Rectal smooth muscle tissue (tissue), 1 donor: ENCODE measurements at regions not wholly inside any gene's neighbourhood (a gene's known extent, or its start where the extent isn't known, plus 50 kb on each side); places are given as distances from the start of the nearest gene placed in this dataset.
"Not testable (repeated sequence)": the region's sequence is repeated elsewhere in the genome, so short reads cannot be mapped to it uniquely, and the experiment has no call there.

ENCODE experiments used
- H3K27ac ChIP-seq: one replicate; pipeline ENCODE4 v1.7.0; 2013; ENCODE audit warnings: low read depth, low read length, inconsistent platforms
- H3K27me3 ChIP-seq: one replicate; pipeline ENCODE4 v1.7.0; 2013; ENCODE audit warnings: low read length; ENCODE audit not compliant: control insufficient read depth, insufficient read depth
- H3K36me3 ChIP-seq: one replicate; pipeline ENCODE4 v1.7.0; 2013; ENCODE audit warnings: low read length; ENCODE audit not compliant: control insufficient read depth, insufficient read depth
- H3K4me1 ChIP-seq: one replicate; pipeline ENCODE4 v1.7.0; 2013; ENCODE audit warnings: low read length; ENCODE audit not compliant: control insufficient read depth, insufficient read depth
- H3K4me3 ChIP-seq: one replicate; pipeline ENCODE4 v1.7.0; 2013; ENCODE audit warnings: low read length
- H3K9ac ChIP-seq: one replicate; pipeline ENCODE4 v1.7.0; 2013; ENCODE audit warnings: low read length

DNA sequence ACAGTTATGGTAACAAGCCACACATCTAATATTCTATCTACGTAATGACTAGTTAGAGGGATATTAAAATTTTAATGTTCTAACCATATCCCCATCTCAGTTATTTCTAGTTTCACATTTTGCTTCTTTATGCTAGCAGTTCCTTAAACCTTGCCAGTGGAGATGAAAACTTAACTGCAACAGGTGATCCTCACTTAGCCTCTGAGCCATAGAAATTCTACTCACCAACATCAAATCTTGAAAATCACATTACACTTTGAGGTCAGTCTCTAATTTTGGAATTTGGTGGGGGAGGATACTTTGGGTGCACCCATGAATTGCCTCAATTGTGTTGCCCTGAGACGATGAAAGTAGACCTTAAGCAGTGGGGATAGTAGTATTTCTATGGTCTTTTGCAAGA, 256.4 kb downstream of the GATA3 start:
- H3K27ac ChIP-seq = no peak overlapping the region
- no peaks in the 10 kb centered on the region for H3K36me3 ChIP-seq
- H3K9ac ChIP-seq = no peak overlapping the region
- H3K27me3 ChIP-seq = no peaks in the 10 kb centered on the region
- H3K4me1 ChIP-seq = no peaks in the 10 kb centered on the region
- no peak overlapping the region for H3K4me3 ChIP-seq

- no peaks in the 10 kb centered on the region for H3K4me1 ChIP-seq
- no peaks in the 10 kb centered on the region for H3K36me3 ChIP-seq
- no peak overlapping the region for H3K9ac ChIP-seq
- no peaks in the 10 kb centered on the region for H3K27me3 ChIP-seq
- H3K4me3 ChIP-seq = no peak overlapping the region
- no peak overlapping the region for H3K27ac ChIP-seq
Measured at GRCh38 chr10:8311526-8312070, 257.1 kb downstream of the GATA3 start.

GRCh38 chr10:8312079-8312478, 257.6 kb downstream of the GATA3 start:
- H3K4me1 ChIP-seq = no peaks in the 10 kb centered on the region
- no peaks in the 10 kb centered on the region for H3K36me3 ChIP-seq
- no peak overlapping the region for H3K27ac ChIP-seq
- H3K9ac ChIP-seq = no peak overlapping the region
- H3K4me3 ChIP-seq = no peak overlapping the region
- no peaks in the 10 kb centered on the region for H3K27me3 ChIP-seq

DNA sequence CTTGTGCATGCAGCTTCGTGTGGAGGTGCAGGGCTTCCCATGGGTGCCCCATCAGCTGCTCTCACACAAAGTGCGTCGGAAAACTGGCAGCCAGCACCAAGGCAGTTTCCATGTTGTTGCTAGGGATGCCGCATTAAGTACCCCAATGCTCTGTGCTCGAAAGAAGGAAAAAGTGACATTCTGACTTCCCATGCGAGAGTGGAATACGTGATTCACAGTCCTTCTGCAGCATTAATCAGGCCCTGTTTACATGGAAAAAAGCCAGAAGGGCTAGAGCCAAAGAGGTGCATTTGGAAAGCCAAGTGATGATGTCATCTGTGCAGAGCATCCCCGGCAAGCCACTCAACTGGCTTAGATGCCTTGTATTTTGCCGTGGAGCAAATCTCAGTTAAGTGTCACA, 258.3 kb downstream of the GATA3 start:
- Histone ChIP-seq H3K4me1 (no peaks in the 10 kb centered on the region), H3K27ac (no peak overlapping the region), H3K36me3 (no peaks in the 10 kb centered on the region), H3K27me3 (no peaks in the 10 kb centered on the region), H3K4me3 (no peak overlapping the region), H3K9ac (no peak overlapping the region)

GRCh38 chr10:8314486-8314885, 260.0 kb downstream of the GATA3 start:
- Histone ChIP-seq H3K36me3 (no peaks in the 10 kb centered on the region), H3K4me3 (no peak overlapping the region), H3K9ac (no peak overlapping the region), H3K27ac (no peak overlapping the region), H3K27me3 (no peaks in the 10 kb centered on the region), H3K4me1 (no peaks in the 10 kb centered on the region)

DNA sequence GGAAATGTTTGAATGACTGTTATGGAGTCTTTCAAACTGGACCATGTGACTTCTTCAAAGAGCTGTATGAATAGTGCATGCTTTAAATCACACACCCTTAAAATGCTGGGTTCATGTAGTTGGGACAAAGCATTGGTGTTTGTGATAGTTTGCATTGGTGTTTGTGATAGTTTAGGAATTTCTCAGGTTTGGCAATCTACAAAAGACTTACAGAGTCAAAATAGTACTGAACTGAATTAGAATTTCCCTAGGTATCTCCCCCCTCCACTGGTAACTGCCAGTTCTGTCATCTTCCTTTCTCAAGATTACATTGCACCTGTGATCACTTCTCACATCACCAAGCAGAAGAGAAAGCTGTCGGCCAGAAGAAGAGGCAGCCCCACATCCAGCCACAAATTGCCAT, 261.1 kb downstream of the GATA3 start:
- Histone ChIP-seq H3K4me1 (no peaks in the 10 kb centered on the region), H3K4me3 (no peak overlapping the region), H3K36me3 (no peaks in the 10 kb centered on the region), H3K27me3 (no peaks in the 10 kb centered on the region), H3K27ac (no peak overlapping the region), H3K9ac (no peak overlapping the region)

DNA sequence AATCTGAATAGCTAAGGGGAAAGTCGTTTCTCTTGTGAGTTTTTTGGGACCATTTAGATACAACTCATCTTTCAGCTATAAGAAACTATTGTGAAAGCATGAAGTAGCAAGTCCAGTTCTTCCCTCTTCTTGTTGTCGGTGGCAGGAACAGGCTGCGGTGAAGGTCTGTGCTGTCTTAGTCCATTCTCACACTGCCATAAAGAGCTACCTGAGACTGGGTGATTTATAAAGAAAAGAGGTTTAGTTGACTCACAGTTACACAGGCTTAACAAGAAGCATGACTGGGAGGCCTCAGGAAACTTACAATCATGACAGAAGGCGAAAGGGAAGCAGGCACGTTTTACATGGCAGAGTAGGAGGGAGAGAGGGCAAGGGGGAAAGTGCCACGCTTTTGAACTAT, 261.8 kb downstream of the GATA3 start:
- H3K27me3 ChIP-seq = no peaks in the 10 kb centered on the region
- no peaks in the 10 kb centered on the region for H3K4me1 ChIP-seq
- H3K36me3 ChIP-seq = no peaks in the 10 kb centered on the region
- no peak overlapping the region for H3K4me3 ChIP-seq
- H3K27ac ChIP-seq = no peak overlapping the region
- H3K9ac ChIP-seq = no peak overlapping the region

GRCh38 chr10:8318429-8318828, 263.9 kb downstream of the GATA3 start:
- not testable (repeated sequence) for H3K4me1 ChIP-seq, H3K4me3 ChIP-seq

DNA sequence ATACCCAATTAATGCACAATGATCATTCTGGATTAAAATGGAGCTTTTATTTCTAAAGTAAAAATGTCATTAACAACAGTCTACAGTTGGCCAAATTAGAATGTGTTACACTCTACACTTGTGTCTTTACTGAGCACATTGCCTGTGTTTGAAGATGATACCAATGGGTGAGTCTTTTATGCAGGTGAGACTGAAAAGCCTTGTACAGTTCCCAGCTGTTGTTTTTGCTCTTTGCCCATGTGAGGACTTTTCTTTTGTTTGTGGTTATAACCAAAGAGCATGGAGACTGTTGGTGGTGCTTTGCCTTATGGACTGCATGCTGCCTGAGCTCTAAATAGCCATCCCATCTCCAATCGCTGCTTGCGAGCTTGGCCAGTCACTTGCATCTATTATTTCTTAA, 264.5 kb downstream of the GATA3 start:
- no peak overlapping the region for H3K4me3 ChIP-seq
- H3K36me3 ChIP-seq = no peaks in the 10 kb centered on the region
- H3K4me1 ChIP-seq = no peaks in the 10 kb centered on the region
- no peak overlapping the region for H3K27ac ChIP-seq
- no peak overlapping the region for H3K9ac ChIP-seq
- H3K27me3 ChIP-seq = no peaks in the 10 kb centered on the region

More at GRCh38 chr10:8318429-8318828, 263.9 kb downstream of the GATA3 start:
- not testable (repeated sequence) for H3K9ac ChIP-seq, H3K27me3 ChIP-seq, H3K27ac ChIP-seq, H3K36me3 ChIP-seq

DNA sequence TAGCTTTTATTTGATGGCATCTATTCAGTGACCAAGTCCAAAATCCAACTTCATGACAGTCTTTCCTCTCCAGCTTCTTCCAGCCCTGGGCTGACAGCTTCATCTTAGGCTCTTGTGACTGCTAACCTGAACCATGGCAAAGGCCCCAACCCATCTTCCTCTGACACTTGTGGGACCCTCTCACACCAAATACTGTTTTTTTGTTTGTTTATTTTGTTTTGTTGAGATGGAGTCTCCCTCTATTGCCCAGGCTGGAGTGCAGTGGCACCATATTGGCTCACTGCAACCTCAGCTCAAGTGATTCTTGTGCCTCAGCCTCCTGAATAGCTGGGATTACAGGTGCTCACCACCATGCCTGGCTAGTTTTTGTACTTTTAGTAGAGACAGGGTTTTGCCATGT, 265.2 kb downstream of the GATA3 start:
- Histone ChIP-seq H3K4me1 (no peaks in the 10 kb centered on the region), H3K27me3 (no peaks in the 10 kb centered on the region), H3K4me3 (no peak overlapping the region), H3K9ac (no peak overlapping the region), H3K36me3 (no peaks in the 10 kb centered on the region), H3K27ac (no peak overlapping the region)

DNA sequence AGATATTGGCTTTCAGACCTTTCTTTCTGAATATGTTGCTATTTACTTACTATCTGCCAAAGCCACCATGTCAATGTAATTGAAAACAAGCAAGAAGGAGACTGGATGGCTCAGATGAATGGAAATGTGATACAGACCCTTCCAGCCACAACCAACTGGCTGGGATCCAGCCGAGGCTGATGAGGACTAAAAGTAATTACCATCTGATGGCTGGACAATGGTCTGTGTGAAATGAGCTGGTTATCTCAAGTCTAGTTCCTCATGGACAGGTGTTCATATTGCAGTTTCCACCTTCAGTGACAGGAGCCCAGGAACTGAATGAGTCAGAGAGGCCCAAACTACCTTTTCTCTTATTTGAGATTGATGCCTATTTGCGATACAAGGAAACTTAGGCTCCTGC, 267.5 kb downstream of the GATA3 start:
- no peaks in the 10 kb centered on the region for H3K4me1 ChIP-seq
- no peak overlapping the region for H3K4me3 ChIP-seq
- no peak overlapping the region for H3K9ac ChIP-seq
- no peaks in the 10 kb centered on the region for H3K36me3 ChIP-seq
- no peak overlapping the region for H3K27ac ChIP-seq
- H3K27me3 ChIP-seq = peaks cover 2% of the 10 kb centered on the region

- H3K36me3 ChIP-seq = no peaks in the 10 kb centered on the region
- H3K4me1 ChIP-seq = no peaks in the 10 kb centered on the region
- H3K9ac ChIP-seq = no peak overlapping the region
- no peak overlapping the region for H3K4me3 ChIP-seq
- peaks cover 2% of the 10 kb centered on the region for H3K27me3 ChIP-seq
- H3K27ac ChIP-seq = no peak overlapping the region
Measured at GRCh38 chr10:8323428-8324054, 269.1 kb downstream of the GATA3 start.
